ENCODE measurements at regions not wholly inside any gene's neighbourhood (a gene's known extent, or its start where the extent isn't known, plus 50 kb on each side); places are given as distances from the start of the nearest gene placed in this dataset.

DNA sequence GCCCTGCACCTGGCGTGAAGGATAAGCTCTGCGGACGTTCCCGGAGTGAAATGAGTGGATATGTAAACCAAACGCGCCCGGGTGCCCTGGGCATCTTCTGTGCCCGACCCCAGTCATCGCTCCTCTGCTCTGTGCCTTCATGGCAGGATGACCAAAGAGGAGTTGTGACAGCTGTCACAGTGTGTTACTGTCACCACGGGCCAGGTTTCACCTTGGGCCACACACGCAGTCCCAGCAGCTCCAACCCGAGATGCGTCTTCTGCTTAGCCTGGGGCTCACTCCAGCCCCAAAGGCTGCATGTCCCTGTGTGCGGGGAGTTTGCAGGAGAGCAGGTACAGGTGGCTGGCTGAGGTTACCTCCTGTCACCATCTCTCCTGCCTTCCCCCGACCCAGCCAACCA is 311.6 kb downstream of the BMP7 start:
- intact Hi-C loops (cut with micrococcal nuclease), result no loop called here

DNA sequence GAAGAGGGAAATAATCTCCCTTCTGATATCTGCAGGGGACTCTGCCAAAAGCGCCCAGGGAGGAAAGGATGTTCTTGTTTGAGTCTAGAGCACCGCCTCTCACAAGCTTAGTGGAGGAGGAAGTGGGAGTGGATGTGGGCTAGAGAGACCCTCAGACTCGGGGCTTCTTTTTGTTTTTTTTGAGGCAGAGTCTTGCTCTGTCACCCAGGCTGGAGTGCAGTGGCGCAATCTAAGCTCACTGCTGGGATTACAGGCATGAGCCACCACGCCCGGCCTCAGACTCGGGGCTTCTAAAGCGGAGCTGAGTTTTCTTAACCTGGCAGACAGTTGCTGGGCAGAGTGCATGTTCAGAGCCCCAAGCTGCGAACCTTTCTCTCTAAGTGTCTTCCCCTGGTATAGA is 310.8 kb downstream of the BMP7 start:
- intact Hi-C loops (cut with micrococcal nuclease), result no loop called here

GRCh38 chr20:56956534-56956933 is 309.9 kb downstream of the BMP7 start:
- intact Hi-C loops (cut with micrococcal nuclease), result no loop called here

- intact Hi-C loops (cut with micrococcal nuclease), result no loop called here
These were observed 308.5 kb downstream of the BMP7 start for GRCh38 chr20:56957737-56958553.

DNA sequence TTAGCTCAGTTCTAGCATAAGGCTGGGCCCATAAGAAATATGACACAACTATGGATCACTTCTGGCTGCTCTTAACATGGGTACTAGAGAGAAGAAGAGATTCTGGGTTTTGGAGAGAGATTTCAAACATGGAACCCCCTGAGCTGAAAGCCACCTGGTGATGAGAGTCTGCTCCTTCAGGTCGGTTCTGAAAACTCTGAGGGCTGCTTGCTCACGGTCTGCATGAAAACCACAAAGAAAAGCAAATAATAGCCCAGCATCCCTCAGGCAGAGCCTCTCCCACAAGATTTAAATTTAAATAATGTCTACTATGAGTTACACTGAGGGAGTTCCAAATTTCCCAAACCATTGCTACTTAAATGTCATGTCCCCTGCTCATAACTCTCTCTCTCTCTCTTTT is 301.5 kb downstream of the BMP7 start:
- intact Hi-C loops (cut with micrococcal nuclease), result no loop called here

GRCh38 chr20:56967916-56968315 is 298.5 kb downstream of the BMP7 start:
- intact Hi-C loops (cut with micrococcal nuclease), result no loop called here

DNA sequence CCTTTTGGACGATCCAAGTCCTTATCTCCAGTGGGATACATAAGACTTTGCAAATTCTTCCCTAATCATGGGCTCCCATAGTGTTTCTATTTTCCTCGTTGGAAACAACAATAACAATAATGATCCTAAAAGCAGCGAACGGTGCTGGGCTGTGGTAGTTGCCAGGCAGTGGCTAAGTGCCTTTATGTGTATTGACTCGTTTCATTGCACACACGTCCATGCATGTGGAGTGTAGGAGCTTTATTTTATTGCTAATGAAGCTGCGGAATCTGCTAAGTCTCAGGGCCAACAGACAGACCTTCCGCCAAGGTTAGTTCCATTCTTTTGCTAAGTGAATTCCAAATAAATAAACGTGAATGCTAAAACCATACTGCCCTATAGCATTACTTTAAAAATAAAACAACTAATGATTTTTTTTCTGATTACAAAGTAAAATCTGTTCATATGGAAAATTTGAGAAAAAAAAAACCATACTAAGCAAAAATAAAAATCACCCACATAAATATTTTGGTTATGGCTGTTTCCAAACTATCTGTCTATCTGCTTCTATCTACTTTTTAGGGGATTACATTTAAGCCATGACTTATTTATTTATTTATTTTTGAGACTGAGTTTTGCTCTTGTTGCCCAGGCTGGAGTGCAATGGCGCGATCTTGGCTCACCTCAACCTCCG is 297.9 kb downstream of the BMP7 start:
- intact Hi-C loops (cut with micrococcal nuclease), result no loop called here

DNA sequence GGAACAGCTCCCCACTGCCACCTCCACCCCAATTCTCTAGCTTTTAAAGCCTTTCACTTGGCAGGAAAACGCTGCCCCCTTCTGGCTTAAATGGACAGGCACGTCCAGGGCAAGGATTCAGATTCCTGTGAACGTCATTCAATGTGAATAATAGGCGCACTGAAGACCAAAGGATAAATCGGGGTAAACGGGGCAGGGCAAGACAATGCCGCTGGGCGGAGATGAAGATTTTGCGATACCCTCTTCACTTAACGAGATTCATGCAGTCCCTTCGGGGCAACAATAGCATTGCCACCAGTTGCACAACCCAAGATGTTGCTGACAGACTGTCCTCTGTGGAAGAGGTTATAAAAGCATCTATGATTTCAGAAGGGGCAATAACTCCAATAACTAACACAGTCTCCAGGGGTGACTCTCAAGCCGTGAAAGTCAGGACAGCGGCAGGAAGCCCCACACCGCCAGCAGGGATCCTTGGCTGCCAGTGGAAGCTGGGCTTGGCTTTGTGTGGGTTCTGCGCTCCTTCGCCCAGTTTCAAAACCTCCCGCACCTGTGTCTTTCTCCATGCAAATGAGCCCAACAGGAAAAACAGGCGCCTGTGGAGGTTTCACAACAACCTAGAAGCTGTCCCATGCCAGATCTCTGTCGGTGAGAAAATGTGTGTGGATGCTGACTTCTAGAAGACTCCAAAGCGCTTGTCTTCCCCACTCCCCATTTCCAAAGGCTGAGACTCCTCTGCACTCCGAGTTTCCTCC is 291.8 kb downstream of the BMP7 start:
- intact Hi-C loops (cut with micrococcal nuclease), result loop anchor here (1.0 kb wide), 1 partner anchor 424 kb away; no protein-coding TSS in a partner anchor

- intact Hi-C loops (cut with micrococcal nuclease), result no loop called here
These were observed 290.6 kb downstream of the BMP7 start for GRCh38 chr20:56975838-56976237.

GRCh38 chr20:56976336-56976735 is 290.1 kb downstream of the BMP7 start:
- intact Hi-C loops (cut with micrococcal nuclease), result no loop called here

DNA sequence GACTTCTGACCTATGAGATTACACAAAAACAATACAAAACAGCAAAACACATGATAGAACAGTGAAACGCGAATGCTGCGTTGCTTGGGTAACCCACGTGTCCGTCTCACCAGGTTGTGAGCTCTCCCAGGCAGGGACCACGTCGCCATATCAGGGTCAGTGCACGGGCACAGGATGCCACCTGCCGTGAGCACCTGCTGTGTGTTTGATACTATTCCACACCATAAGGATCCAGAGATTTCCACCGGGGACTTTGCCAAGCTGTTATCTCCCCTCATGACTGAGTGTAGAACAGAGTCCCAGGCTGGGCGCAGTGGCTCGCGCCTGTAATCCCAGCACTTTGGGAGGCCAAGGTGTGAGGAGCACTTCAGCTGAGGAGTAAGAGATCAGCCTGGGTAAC is 288.0 kb downstream of the BMP7 start:
- intact Hi-C loops (cut with micrococcal nuclease), result no loop called here

- intact Hi-C loops (cut with micrococcal nuclease), result no loop called here
These were observed 287.3 kb downstream of the BMP7 start for GRCh38 chr20:56979125-56979524.

DNA sequence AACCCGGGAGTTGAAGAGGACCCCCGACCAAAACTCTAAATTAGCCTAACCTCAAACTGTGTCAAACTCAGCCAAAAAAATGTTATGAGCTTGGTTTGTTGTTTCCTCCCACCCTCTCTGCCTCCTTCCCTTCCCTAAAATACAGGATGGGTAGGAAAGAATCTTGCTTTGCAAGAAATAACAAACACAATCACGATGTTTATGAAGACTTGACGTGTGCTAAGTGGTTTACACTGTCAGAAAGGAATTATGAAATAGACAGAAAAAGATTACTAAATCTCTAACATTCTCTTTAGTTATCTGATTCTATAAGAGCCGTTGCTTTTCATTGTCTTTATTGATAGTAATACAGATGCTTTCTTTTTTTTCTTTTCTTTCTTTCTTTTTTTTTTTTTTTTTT is 285.1 kb downstream of the BMP7 start:
- intact Hi-C loops (cut with micrococcal nuclease), result no loop called here

DNA sequence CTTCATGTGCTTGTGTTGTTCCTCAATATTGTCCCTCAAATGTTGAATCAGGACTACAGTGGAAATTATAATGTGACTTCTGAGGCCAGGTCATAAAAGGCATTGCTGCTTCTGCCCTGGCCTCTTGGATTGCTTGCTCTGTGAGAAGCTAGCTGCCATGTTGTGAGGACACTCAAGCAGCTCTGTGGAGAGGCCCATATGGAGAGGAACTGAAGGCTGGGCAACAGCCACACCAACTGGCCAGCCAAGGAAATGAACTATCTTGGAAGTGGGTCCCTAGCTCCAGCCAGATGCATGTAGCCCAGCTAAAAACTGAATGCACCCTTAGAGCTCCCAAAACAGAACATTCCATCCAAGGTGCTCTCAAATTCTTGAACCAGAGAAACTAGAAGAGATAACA is 282.6 kb downstream of the BMP7 start:
- intact Hi-C loops (cut with micrococcal nuclease), result no loop called here

DNA sequence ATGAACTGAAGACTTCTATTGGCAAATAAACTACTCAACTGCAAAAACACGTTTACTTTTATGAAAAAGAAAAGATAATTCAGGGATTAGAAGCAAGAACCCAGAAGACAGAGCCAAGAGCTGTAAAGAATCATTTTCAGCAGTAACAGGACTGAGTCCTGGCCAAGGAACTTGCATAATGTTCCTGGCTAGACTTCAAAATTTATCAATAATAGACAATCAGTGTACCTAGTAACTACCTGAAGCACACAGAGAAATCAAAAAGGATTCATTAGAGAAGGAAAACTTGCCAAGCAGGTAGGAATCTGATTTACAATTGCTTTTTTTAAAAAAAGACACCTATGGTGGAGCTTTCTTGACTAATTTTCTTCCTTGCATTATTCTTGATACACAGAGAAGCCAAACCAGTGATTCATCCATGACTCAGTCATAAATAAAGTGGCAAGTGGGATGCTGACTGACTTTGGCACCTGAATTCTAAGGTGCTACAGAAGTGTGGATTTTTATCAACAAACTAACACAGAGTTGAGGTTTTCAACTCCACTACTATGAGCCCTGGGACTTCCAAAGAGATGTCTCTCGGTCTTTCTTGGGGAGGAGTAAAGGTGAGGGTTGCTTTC is 281.3 kb downstream of the BMP7 start:
- intact Hi-C loops (cut with micrococcal nuclease), result no loop called here

GRCh38 chr20:56986476-56986875 is 280.0 kb downstream of the BMP7 start:
- intact Hi-C loops (cut with micrococcal nuclease), result no loop called here

DNA sequence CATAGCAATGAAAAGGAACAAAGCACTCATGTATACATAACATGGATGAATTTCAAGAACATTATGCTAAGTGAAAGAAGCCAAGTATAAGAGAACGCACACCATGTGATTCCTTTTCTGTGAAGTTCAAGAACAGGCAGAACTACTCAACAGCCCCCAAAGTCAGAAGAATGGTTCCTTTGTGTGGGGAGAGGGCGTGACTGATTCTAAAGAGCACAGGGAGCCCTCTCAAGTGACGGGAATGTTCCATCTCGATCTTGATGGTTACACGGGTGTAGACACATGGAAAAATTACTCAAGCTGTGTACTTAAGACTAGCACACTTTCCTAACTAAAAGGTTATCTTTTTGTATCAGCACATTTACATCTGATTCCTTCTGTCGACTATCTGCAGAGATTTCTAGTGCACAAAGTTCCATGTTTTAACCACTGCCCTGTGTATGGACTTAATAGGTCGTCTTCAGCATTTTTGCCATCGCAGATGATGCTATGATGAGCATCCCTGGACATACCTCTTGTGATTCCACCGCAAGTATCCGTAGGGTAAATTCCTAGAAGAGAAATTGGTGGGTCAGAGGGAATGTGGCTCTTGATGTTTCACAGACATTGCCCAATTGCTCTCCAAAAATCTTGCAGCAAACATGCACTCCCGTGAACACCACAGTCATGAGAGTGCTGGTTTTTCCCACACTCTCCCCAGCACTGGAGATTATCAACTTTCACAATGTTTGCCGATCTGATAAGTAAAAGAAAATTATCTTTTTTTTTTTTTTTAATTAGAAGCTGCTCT is 279.3 kb downstream of the BMP7 start:
- intact Hi-C loops (cut with micrococcal nuclease), result no loop called here

GRCh38 chr20:56987986-56988385 is 278.5 kb downstream of the BMP7 start:
- intact Hi-C loops (cut with micrococcal nuclease), result no loop called here

GRCh38 chr20:56988446-56988845 is 278.0 kb downstream of the BMP7 start:
- intact Hi-C loops (cut with micrococcal nuclease), result no loop called here

DNA sequence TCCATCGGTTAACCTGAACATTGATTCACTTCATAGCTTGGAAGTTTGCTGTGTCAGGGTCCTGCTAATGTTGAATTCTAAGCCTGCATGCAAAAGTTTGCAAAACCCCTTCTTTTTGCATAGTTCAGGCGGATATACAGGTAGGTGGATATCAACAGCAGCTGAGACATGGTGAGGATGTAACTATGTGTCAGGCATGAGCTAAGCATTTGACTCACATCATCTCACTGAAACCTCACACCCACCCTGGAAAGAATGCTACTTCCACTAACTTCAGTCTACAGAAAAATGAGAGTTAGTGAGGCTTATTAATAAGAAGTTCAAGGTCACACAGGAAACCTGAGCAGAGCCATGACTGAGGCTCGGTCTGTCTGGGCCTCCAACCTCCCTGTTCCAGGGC is 276.9 kb downstream of the BMP7 start:
- intact Hi-C loops (cut with micrococcal nuclease), result no loop called here

DNA sequence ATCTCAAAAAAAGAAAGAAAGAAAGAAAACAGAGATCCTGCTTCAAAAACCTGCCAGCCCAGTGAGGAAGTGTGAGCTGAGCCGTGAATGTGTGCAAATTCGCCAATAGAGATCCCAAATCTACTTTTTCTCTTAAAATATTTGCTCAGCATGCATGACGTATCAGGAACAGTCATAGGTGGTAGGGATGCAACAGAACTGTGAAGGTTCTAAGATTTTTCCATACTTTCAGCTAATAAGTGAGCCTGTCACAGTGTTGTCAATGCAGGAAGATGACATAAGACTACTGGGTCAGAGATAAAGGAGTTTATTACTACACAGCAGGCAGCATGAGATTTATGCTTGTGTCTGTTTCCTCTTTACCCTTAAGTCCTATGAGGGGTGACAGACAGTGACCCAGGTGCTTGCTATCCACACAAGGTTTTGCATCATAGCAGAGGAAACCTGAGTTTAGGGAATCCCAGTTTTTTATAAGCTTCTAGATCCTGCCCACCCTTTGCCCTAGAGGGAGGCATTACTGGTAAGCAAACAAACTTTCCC is 273.4 kb downstream of the BMP7 start:
- intact Hi-C loops (cut with micrococcal nuclease), result no loop called here

Data from T-helper 2 cell treated with Interferon-gamma antibody and Interleukin-4, amounts not matched to agents 100 ng/mL and 5 ng/mL, for 36 hours (primary cell).